ENCODE measurements at regions not wholly inside any gene's neighbourhood (a gene's known extent, or its start where the extent isn't known, plus 50 kb on each side); places are given as distances from the start of the nearest gene placed in this dataset.

DNA sequence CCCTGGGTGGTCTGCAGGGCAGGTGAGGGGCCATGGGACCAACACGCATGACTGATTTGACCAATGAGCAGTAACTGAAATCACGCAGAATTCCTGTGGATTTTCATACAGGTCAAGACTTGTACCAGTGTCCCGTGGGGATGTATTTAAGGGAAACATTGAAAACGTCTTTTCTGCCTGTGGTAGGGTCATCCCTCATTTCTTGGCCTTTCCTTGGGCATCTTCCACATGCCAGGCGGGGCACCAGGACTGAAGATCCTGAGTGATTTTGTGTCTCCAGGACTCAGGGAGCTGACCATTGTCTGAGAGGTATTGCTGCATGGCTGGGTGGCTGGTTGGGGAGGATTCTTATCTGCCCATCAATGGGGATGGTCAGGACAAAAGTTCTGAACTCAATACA lies 289.0 kb downstream of the GLRX3 start:
- H3K4me3 ChIP-seq (ENCODE audit: low read length), result no peak overlapping the region
- DNase-seq (ENCODE audit: low read depth), result no peak
- TF ChIP-seq, protein P1, sequence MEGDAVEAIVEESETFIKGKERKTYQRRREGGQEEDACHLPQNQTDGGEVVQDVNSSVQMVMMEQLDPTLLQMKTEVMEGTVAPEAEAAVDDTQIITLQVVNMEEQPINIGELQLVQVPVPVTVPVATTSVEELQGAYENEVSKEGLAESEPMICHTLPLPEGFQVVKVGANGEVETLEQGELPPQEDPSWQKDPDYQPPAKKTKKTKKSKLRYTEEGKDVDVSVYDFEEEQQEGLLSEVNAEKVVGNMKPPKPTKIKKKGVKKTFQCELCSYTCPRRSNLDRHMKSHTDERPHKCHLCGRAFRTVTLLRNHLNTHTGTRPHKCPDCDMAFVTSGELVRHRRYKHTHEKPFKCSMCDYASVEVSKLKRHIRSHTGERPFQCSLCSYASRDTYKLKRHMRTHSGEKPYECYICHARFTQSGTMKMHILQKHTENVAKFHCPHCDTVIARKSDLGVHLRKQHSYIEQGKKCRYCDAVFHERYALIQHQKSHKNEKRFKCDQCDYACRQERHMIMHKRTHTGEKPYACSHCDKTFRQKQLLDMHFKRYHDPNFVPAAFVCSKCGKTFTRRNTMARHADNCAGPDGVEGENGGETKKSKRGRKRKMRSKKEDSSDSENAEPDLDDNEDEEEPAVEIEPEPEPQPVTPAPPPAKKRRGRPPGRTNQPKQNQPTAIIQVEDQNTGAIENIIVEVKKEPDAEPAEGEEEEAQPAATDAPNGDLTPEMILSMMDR (IDR thresholded peaks at IDR 0.05; ENCODE audit: insufficient read depth, low read depth, low read length, missing control alignments), result no peak

DNA sequence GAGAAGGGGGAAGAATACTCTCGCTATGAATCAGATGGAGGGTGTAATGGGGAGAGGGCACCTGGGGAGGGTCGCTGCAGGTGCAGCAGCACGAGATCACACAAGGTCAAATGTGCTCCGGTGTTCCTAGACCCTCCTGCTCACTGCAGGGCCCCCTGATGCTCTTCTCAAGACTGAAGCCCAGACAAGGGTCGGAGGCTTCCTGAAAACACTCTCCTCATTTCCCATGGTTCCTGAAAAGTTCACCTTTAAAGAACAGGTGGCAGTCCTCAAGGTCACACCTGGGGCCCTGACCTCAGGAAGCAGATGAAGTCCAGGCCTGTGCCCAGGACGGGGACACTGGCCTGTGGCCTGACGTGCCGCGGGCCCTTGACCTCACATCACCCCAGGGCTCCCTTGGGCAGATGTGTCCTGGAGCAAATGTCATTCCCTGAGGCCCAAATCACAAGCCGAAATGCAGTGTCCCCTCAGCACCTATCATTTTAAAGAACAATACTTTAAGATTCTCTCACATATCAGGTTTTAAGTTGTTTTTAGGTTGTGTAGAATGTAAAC lies 289.8 kb downstream of the GLRX3 start:
- no peak overlapping the region for H3K4me3 ChIP-seq (ENCODE audit: low read length)
- no peak for DNase-seq (ENCODE audit: low read depth)
- TF ChIP-seq, protein P1 (IDR thresholded peaks at IDR 0.05; ENCODE audit: insufficient read depth, low read depth, low read length, missing control alignments), result no peak

DNA sequence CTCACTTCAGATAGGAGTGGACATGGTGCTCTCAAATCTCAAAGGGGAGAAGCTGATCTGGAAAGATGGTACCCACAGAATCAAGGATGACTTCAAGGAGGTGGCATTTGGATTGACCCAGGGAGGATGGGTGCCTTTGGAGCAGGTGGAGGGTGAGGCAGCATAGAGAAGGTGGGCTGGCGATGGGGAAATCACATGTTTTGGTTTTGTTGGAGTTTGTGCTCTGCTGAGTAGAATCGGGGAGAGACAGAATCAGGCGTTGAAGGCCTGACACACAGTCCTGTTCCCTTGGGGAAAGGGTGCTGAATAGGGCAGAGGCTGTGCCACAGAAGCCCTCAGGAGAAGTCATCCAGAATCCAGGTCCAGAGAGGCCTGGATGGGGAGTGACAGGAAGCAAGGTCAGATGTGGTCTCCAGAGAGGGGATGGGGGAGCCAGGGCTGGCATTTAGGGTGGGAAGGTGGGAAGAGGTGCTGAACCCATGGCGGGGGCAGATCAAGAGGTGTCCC lies 291.1 kb downstream of the GLRX3 start:
- TF ChIP-seq, protein P1 (IDR thresholded peaks at IDR 0.05; ENCODE audit: insufficient read depth, low read depth, low read length, missing control alignments), result no peak
- DNase-seq (ENCODE audit: low read depth), result no peak
- H3K4me3 ChIP-seq (ENCODE audit: low read length), result no peak overlapping the region

DNA sequence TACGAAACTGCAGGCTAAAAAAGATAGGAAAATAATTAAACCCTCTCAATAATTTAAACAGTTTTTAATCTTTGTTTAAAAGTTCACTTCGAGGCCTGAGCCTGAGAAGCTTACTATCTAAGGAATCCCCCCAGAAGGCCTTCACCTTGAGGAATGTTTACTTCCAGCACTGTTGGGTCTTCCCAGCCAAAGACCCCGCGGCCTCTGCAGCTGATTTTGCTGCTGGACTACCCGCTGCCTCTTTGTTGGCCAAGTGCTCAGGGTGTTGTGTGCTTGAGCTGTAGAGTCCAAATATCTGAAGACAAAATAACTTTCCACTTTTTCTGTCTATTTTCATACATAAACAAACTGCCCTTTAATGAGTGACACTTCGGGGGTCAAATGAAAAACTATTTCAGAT lies 292.7 kb downstream of the GLRX3 start:
- no peak overlapping the region for H3K4me3 ChIP-seq (ENCODE audit: low read length)
- no peak for DNase-seq (ENCODE audit: low read depth)
- TF ChIP-seq, protein P1 (IDR thresholded peaks at IDR 0.05; ENCODE audit: insufficient read depth, low read depth, low read length, missing control alignments), result no peak

DNA sequence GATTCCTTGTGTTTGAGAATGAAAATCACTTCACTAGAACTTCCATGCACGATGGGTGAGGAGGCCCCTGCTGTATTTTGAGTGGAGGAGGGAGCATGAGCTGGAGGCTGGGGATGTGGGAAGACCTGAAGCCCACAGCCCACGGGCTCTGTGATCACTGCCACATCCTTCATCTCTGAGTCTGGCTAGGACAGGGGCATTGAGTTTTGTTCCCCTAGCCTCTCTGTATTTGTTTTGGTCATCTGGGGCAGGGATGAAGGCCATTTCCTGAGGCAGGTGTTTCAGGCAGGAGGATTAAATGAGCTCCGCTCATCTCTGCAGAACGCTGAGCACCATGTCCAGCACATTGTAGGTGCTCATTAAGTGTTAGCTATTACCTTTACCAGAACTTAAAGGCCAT lies 293.6 kb downstream of the GLRX3 start:
- TF ChIP-seq, protein P1 (IDR thresholded peaks at IDR 0.05; ENCODE audit: insufficient read depth, low read depth, low read length, missing control alignments), result no peak
- no peak overlapping the region for H3K4me3 ChIP-seq (ENCODE audit: low read length)

DNA sequence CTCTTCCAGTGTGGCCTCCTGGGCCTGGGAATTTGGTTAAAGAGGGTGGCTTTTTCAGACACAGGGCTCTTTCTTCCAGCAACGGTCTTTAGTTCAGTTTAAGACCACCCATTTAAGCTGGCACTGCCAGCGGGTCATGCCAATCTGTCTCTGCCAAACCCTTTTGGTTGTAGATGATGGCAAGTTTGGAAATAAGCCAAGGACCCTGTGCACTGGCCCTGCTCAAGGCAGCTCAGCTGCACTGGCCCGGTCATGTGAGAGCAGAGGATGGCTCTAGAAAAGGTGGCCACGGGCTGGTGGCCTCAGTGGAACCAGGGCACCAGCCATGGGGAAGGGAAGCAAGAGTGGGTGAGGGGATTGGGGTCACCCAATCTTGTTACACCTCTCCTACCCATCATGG lies 294.1 kb downstream of the GLRX3 start:
- DNase-seq (ENCODE audit: low read depth), result no peak
- TF ChIP-seq, protein P1 (IDR thresholded peaks at IDR 0.05; ENCODE audit: insufficient read depth, low read depth, low read length, missing control alignments), result no peak
- H3K4me3 ChIP-seq (ENCODE audit: low read length), result no peak overlapping the region

More for the DNA sequence above, 293.6 kb downstream of the GLRX3 start:
- DNase-seq (ENCODE audit: low read depth), result no peak

Data from epithelial cell of esophagus (primary cell).